HEK293T (cell line): ENCODE measurements at regions not wholly inside any gene's neighbourhood (a gene's known extent, or its start where the extent isn't known, plus 50 kb on each side); places are given as distances from the start of the nearest gene placed in this dataset.
"Not testable (repeated sequence)": the region's sequence is repeated elsewhere in the genome, so short reads cannot be mapped to it uniquely, and the experiment has no call there.

Source experiments
- CTCF ChIA-PET: fragments of 350-600 bp; formaldehyde crosslinking; extraction: SDS; loops from one replicate; lab custom pipeline; 2021; ENCODE audit warnings: antibody characterized with exemption, inconsistent platforms; lab: Yijun Ruan, JAX
- POLR2A ChIA-PET: fragments of 350-600 bp; formaldehyde crosslinking; extraction: SDS; loops from one replicate; lab custom pipeline; 2020; ENCODE audit warnings: antibody characterized with exemption, inconsistent platforms; lab: Yijun Ruan, JAX
- DNase-seq: peaks from one replicate; pipeline ENCODE4 v3.0.0; 2012; ENCODE audit warnings: mixed read lengths; ENCODE audit errors: extremely low spot score
- ARNT ChIP-seq: fragments of 450-650 bp; IDR thresholded peaks from 2 replicates; pipeline ENCODE4 v1.6.1; 2017; ENCODE audit warnings: mild to moderate bottlenecking
- BHLHE40 ChIP-seq: fragments of 450-650 bp; IDR thresholded peaks from 2 replicates; pipeline ENCODE4 v1.6.1; 2016; ENCODE audit warnings: mild to moderate bottlenecking, moderate library complexity, borderline replicate concordance
- CTBP1 ChIP-seq: fragments of 450-650 bp; IDR thresholded peaks from 2 replicates; pipeline ENCODE4 v1.6.1; 2016; ENCODE audit warnings: borderline replicate concordance
- ELF4 ChIP-seq: fragments of 450-650 bp; IDR thresholded peaks from 2 replicates; pipeline ENCODE4 v1.6.1; 2017; ENCODE audit warnings: antibody characterized with exemption
- FOXA1 ChIP-seq: fragments of 450-650 bp; IDR thresholded peaks from 2 replicates; pipeline ENCODE4 v1.6.1; 2016; ENCODE audit warnings: mild to moderate bottlenecking
- FOXK2 ChIP-seq: fragments of 450-650 bp; IDR thresholded peaks from 2 replicates; pipeline ENCODE4 v1.6.1; 2016; ENCODE audit warnings: mild to moderate bottlenecking
- FOXM1 ChIP-seq: fragments of 450-650 bp; IDR thresholded peaks from 2 replicates; pipeline ENCODE4 v1.6.1; 2017; ENCODE audit warnings: mild to moderate bottlenecking, borderline replicate concordance
- HDGF ChIP-seq: fragments of 450-650 bp; IDR thresholded peaks from 2 replicates; pipeline ENCODE4 v1.6.1; 2017; ENCODE audit warnings: antibody characterized with exemption, borderline replicate concordance
- L3MBTL2 ChIP-seq: fragments of 450-650 bp; conservative IDR thresholded peaks from 2 replicates; pipeline ENCODE4 v1.6.1; 2016; ENCODE audit warnings: mild to moderate bottlenecking
- LEF1 ChIP-seq: fragments of 450-650 bp; IDR thresholded peaks from 2 replicates; pipeline ENCODE4 v1.6.1; 2017; ENCODE audit warnings: mild to moderate bottlenecking, borderline replicate concordance
- NFRKB ChIP-seq: fragments of 450-650 bp; IDR thresholded peaks from 2 replicates; pipeline ENCODE4 v1.6.1; 2016; ENCODE audit warnings: mild to moderate bottlenecking, moderate library complexity
- PKNOX1 ChIP-seq: fragments of 450-650 bp; IDR thresholded peaks from 2 replicates; pipeline ENCODE4 v1.6.1; 2016
- SP1 ChIP-seq: fragments of 450-650 bp; IDR thresholded peaks from 2 replicates; pipeline ENCODE4 v1.6.1; 2017
- SUZ12 ChIP-seq: fragments of 450-650 bp; IDR thresholded peaks from 2 replicates; pipeline ENCODE4 v1.6.1; 2016; ENCODE audit warnings: mild to moderate bottlenecking
- TARDBP ChIP-seq: fragments of 450-650 bp; IDR thresholded peaks from 2 replicates; pipeline ENCODE4 v1.6.1; 2016
- ZNF384 ChIP-seq: fragments of 450-650 bp; IDR thresholded peaks from 2 replicates; pipeline ENCODE4 v1.6.1; 2016

GRCh38 chr18:22063672-22064071 lies 105.7 kb upstream of the GATA6 start:
- DNase-seq, result no peak
- CTCF ChIA-PET, result interaction anchor here (0.6 kb wide), 1 partner anchor 65 kb away, joined by 3 read pairs; no protein-coding TSS in a partner anchor
- POLR2A ChIA-PET, result no interaction called here
- no peak for TF ChIP-seq FOXA1
- no peak for TF ChIP-seq HDGF
- no peak for TF ChIP-seq CTBP1
- no peak for TF ChIP-seq FOXK2
- TF ChIP-seq ZNF384, result no peak
- no peak for TF ChIP-seq ARNT
- no peak for TF ChIP-seq PKNOX1
- TF ChIP-seq L3MBTL2, result no peak
- no peak for TF ChIP-seq FOXM1
- no peak for TF ChIP-seq SP1

- ChIA-PET POLR2A (no interaction called here), CTCF (no interaction called here)
- no peak for DNase-seq
- TF ChIP-seq ELF4 (no peak), TARDBP (no peak), SP1 (no peak), ARNT (no peak), CTBP1 (no peak), FOXM1 (no peak), SUZ12 (no peak), BHLHE40 (no peak), ZNF384 (no peak), L3MBTL2 (no peak), PKNOX1 (no peak), NFRKB (no peak), HDGF (no peak), FOXA1 (no peak), FOXK2 (no peak), LEF1 (no peak)
Measured at GRCh38 chr18:22064581-22064980, 104.8 kb upstream of the GATA6 start.

- CTCF ChIA-PET, result no interaction called here
- TF ChIP-seq CTBP1, result no peak
- no peak for TF ChIP-seq ARNT
- TF ChIP-seq TARDBP, result no peak
- no peak for TF ChIP-seq HDGF
- TF ChIP-seq ELF4, result no peak
- TF ChIP-seq BHLHE40, result no peak
- no peak for TF ChIP-seq SUZ12
- no peak for TF ChIP-seq PKNOX1
- no peak for TF ChIP-seq LEF1
- TF ChIP-seq L3MBTL2, result no peak
- no peak for TF ChIP-seq FOXK2
- TF ChIP-seq FOXA1, result no peak
- POLR2A ChIA-PET, result no interaction called here
- no peak for DNase-seq
Measured at GRCh38 chr18:22065311-22065710, 104.1 kb upstream of the GATA6 start.

- ChIA-PET POLR2A (no interaction called here), CTCF (no interaction called here)
- no peak for DNase-seq
- TF ChIP-seq BHLHE40 (no peak), SUZ12 (no peak), ELF4 (no peak), LEF1 (no peak), L3MBTL2 (no peak), PKNOX1 (no peak), FOXA1 (no peak), CTBP1 (no peak), FOXM1 (no peak), ARNT (no peak), NFRKB (no peak), TARDBP (no peak)
Measured at GRCh38 chr18:22066083-22066485, 103.3 kb upstream of the GATA6 start.

- CTCF ChIA-PET, result no interaction called here
- TF ChIP-seq NFRKB (no peak), HDGF (no peak), SUZ12 (no peak), FOXA1 (no peak), ARNT (no peak), BHLHE40 (no peak), FOXK2 (no peak), CTBP1 (no peak), L3MBTL2 (no peak), ELF4 (no peak), TARDBP (no peak)
- no peak for DNase-seq
- POLR2A ChIA-PET, result no interaction called here
Measured at GRCh38 chr18:22067109-22067508, 102.3 kb upstream of the GATA6 start.

- ChIA-PET CTCF (no interaction called here), POLR2A (no interaction called here)
Measured at GRCh38 chr18:22067682-22068081, 101.7 kb upstream of the GATA6 start.

GRCh38 chr18:22068784-22069183 lies 100.6 kb upstream of the GATA6 start:
- DNase-seq, POLR2A ChIA-PET, CTCF ChIA-PET: not testable (repeated sequence)

More at GRCh38 chr18:22067682-22068081, 101.7 kb upstream of the GATA6 start:
- DNase-seq, result no peak
- TF ChIP-seq LEF1 (no peak), ARNT (no peak), NFRKB (no peak), BHLHE40 (no peak), ELF4 (no peak), PKNOX1 (no peak)
